GM18520 (cell line): ENCODE measurements at regions not wholly inside any gene's neighbourhood (a gene's known extent, or its start where the extent isn't known, plus 50 kb on each side); places are given as distances from the start of the nearest gene placed in this dataset.
"Not testable (repeated sequence)": the region's sequence is repeated elsewhere in the genome, so short reads cannot be mapped to it uniquely, and the experiment has no call there.

ENCODE experiments used
- ATAC-seq: cut with Tn5 transposase; IDR thresholded peaks from one replicate; pipeline ENCODE4 v1.9.1; 2021; ENCODE audit not compliant: unreplicated experiment

- no peak for ATAC-seq
These were observed 272.4 kb upstream of the CELF2 start for GRCh38 chr10:10745291-10745690.

DNA sequence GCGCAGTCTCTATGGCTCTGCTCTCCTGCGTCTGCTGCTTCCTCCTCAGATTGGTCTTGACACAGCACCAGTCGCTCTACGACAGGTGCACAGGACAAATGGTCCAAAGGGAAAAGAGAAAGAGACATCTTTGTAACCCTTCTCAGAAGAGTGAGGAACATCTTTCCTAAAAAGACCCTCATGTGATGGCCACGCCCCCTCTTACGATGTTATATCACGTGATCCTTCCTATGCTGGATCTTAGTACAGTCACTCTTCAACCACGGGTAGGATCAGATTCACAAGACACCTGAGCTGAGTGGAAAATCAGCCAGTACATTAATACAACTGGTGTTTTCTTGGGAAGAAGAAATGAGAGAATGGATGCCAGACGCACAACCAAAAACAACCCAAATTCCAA is 262.2 kb upstream of the CELF2 start:
- ATAC-seq, result no peak

DNA sequence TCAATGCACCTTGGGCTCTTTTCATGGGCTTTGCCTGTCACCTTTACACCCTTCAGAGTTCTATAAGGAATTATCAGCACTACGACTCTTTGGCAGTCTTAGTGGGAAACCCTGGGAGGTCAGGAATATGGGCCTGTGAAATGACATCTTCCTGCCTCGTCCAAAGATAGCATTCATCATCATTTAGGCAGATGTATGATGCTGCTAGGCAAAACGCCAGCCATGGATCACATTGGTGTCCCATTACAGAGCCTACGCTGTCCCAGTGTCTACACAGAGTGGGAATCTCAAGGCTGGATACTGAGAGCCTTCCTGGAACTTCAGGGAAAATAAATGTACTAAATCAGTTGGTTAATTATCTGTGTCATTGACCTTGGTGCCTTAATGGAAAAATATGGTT is 259.4 kb upstream of the CELF2 start:
- no peak for ATAC-seq

DNA sequence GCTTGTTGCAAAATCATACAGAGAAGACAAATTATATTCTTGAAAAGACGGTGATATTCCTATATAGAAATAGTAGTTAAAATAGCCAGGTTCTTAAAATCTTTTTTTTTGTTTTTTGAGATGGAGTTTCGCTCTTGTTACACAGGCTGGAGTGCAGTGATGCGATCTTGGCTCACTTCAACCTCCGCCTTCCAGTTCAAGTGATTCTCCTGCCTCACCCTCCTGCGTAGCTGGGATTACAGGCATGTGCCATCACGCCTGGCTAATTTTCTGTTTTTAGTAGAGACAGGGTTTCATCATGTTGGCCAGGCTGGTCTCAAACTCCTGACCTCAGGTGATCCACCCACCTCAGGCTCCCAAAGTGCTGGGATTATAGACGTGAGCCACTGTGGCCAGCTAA is 257.9 kb upstream of the CELF2 start:
- ATAC-seq, result not testable (repeated sequence)

- no peak for ATAC-seq
These were observed 252.7 kb upstream of the CELF2 start for GRCh38 chr10:10765017-10765416.

- no peak for ATAC-seq
These were observed 245.3 kb upstream of the CELF2 start for GRCh38 chr10:10772411-10772810.

DNA sequence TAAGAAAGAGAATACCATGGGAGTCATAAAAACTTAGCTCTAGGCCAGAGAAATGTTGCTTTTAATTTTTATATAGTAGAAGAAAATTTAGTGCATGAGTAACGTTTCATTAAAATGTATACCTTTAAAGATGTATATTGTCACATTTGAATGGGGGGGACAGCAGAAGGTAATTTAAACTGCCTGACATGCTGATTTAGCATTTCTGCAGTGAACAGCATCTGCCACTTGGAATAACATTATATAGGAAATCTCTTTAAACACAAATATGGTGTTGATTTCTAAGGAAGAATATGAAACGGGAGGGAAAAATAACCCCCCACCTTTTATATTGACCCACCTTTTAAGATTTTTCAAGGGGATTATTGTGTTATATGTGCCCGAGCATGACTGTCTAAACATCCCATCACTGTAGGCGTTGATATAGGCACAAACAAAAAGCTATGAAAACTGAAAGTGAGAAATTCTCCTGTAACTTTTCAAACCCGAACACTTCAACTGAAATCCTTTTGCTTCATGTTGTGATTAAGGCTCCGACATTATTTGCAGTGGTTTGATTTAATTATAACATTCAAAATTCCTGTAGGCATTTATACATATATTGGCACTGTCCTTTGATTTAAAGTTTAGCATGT is 244.7 kb upstream of the CELF2 start:
- ATAC-seq, result no peak

GRCh38 chr10:10774416-10774815 is 243.3 kb upstream of the CELF2 start:
- no peak for ATAC-seq

- ATAC-seq, result no peak
These were observed 241.3 kb upstream of the CELF2 start for GRCh38 chr10:10776363-10776762.

DNA sequence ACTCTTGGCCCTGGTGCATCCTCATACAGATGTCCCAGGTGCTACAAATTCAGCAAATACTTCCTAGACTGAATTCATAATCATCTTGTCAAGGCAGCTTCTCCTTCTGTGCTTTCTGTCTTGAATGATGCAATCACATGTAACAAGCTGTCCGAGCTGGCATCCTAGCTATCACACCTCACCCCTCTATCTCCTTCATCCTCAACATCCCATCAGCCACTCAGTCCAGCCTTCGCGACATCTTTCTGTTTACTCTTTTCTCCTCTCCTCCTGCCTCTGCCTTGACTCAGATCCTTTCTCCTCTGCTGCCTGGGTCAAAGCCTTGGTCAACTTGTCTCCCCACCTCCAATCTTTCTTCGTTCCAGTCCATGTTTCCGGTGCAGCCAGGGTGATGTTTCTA is 240.4 kb upstream of the CELF2 start:
- ATAC-seq, result no peak

DNA sequence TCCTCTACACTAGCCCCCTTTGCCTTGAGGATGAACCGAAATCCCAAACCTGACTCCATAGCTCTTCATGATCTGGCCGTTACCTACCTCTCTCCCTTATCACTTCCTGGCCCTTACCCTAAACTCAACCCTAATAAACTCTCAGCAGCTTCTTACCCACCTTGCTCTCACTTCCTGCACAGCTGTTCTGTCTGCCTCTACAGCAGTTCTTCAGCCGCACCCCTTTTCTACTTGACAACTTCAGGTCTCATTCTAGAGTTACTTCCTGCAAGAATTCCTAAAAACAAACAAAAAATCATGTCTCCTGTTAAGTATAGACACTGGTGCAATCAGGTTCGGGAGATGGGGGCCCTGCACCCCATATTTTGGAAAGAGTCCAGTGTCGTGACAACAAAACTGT is 239.9 kb upstream of the CELF2 start:
- no peak for ATAC-seq

- ATAC-seq, result no peak
These were observed 238.7 kb upstream of the CELF2 start for GRCh38 chr10:10778959-10779358.

- no peak for ATAC-seq
These were observed 238.2 kb upstream of the CELF2 start for GRCh38 chr10:10779511-10779910.

- no peak for ATAC-seq
These were observed 236.9 kb upstream of the CELF2 start for GRCh38 chr10:10780746-10781145.

DNA sequence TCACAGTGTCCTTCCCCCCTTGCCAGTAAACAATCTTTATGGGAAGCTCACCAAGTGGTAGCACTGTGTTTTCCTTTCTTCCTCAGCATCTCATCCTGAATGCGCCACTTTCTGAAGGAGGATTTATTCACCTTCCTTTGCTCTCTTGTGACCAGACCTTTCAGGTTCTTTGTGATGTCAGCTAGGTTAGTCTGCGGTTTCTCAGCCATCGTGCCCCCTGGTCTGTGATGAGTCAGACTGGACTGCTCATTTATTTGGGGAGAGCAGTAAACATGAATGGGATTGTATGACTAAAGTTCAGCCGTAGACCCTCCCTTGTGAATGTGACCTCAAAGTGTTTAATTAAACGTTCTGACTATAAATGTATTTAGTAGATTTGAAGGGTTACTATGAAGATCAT is 235.1 kb upstream of the CELF2 start:
- ATAC-seq, result no peak

GRCh38 chr10:10785627-10786026 is 232.0 kb upstream of the CELF2 start:
- no peak for ATAC-seq

- no peak for ATAC-seq
These were observed 231.3 kb upstream of the CELF2 start for GRCh38 chr10:10786109-10787090.

DNA sequence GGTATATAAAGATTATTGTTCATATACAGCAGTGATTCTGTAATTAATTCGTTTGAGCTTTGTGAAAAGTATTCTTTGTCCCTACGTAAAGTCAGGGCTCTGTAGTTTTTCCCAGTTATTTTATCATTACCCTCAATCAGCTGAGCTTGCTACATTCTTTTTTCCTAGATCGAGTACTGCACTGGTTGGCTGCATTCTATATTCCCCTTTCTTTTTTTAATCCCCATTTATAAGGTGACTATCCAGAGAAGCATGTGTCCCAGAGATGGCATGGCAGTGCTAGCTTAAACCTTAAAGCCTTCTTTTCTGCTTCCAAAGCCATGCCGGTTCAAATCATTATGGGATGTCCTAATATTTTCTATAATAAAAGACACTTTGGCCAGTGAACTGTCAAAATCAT is 230.1 kb upstream of the CELF2 start:
- ATAC-seq, result no peak

GRCh38 chr10:10788761-10789160 is 228.9 kb upstream of the CELF2 start:
- ATAC-seq, result no peak

- no peak for ATAC-seq
These were observed 225.8 kb upstream of the CELF2 start for GRCh38 chr10:10791869-10792268.

GRCh38 chr10:10792681-10793080 is 225.0 kb upstream of the CELF2 start:
- no peak for ATAC-seq

DNA sequence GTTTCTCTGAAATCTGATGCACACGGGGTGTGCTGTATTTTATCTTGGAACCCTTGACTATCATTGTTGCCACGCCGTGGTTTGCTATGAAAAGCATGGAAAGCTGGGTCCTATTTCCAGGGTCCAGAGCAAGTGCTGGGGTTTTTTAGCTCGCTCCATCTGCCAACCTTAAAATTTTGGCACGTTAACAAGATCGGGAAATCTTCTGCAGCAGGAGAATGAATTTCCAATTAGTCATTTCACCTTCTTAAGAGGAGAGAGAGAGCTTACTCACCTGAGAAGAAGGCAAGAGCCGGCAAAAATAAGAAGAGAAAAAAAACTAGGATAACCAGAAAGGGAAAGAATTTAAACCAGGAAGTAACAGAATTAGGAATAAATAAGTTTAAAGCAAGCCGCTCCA is 223.6 kb upstream of the CELF2 start:
- no peak for ATAC-seq
